HG03045 (cell line): ENCODE measurements at regions not wholly inside any gene's neighbourhood (a gene's known extent, or its start where the extent isn't known, plus 50 kb on each side); places are given as distances from the start of the nearest gene placed in this dataset.

Source experiments
- ATAC-seq: cut with Tn5 transposase; IDR thresholded peaks from one replicate; pipeline ENCODE4 v1.9.1; 2021; ENCODE audit warnings: mild to moderate bottlenecking, moderate library complexity; ENCODE audit not compliant: unreplicated experiment

GRCh38 chr22:22042599-22043295, 60.2 kb upstream of the TOP3B start:
- ATAC-seq: no peak

GRCh38 chr22:22042009-22042408, 59.4 kb upstream of the TOP3B start:
- ATAC-seq: no peak

- no peak for ATAC-seq
Observed at GRCh38 chr22:22040908-22041307, 58.3 kb upstream of the TOP3B start.

GRCh38 chr22:22040472-22040871, 57.9 kb upstream of the TOP3B start:
- no peak for ATAC-seq

- ATAC-seq: no peak
Observed at GRCh38 chr22:22039286-22040074, 56.9 kb upstream of the TOP3B start.

GRCh38 chr22:22038178-22038880, 55.7 kb upstream of the TOP3B start:
- ATAC-seq: no peak

GRCh38 chr22:22037740-22038139, 55.2 kb upstream of the TOP3B start:
- no peak for ATAC-seq

GRCh38 chr22:22037229-22037628, 54.6 kb upstream of the TOP3B start:
- ATAC-seq: no peak

GRCh38 chr22:22036588-22036987, 54.0 kb upstream of the TOP3B start:
- no peak for ATAC-seq

- no peak for ATAC-seq
Observed at GRCh38 chr22:22035771-22036314, 53.3 kb upstream of the TOP3B start.

GRCh38 chr22:22035203-22035602, 52.6 kb upstream of the TOP3B start:
- no peak for ATAC-seq

GRCh38 chr22:22034469-22035132, 52.0 kb upstream of the TOP3B start:
- ATAC-seq: no peak

- ATAC-seq: no peak
Observed at GRCh38 chr22:22033803-22034468, 51.3 kb upstream of the TOP3B start.

- ATAC-seq: no peak
Observed at GRCh38 chr22:22032906-22033802, 50.6 kb upstream of the TOP3B start.

- no peak for ATAC-seq
Observed at GRCh38 chr22:22032099-22032905, 49.7 kb upstream of the TOP3B start.
